K562 (cell line): ENCODE measurements at regions not wholly inside any gene's neighbourhood (a gene's known extent, or its start where the extent isn't known, plus 50 kb on each side); places are given as distances from the start of the nearest gene placed in this dataset.
"Not testable (repeated sequence)": the region's sequence is repeated elsewhere in the genome, so short reads cannot be mapped to it uniquely, and the experiment has no call there.

ENCODE experiments used
- ATAC-seq: fragments of 200-7000 bp; cut with Tn5 transposase; 3 replicates; pipeline ENCODE4 v1.9.1; 2020; ENCODE audit warnings: moderate library complexity
- BruUV-seq: library from RNA; stranded (reverse); fragments of 400-500 nt; replicated peaks from 2 replicates; lab custom pipeline; 2021; lab: Mats Ljungman, UMichigan
- CTCF ChIA-PET: fragments of 300-600 bp; formaldehyde crosslinking; extraction: SDS; loops from one replicate; lab custom pipeline; 2021; ENCODE audit warnings: low intra/inter-chr PET ratio; lab: Yijun Ruan, JAX
- POLR2A ChIA-PET: fragments of 300-600, 350-650 bp; sonication (Branson Sonifier 250); formaldehyde crosslinking; extraction: SDS; loops from one replicate; lab custom pipeline; 2021; ENCODE audit warnings: antibody characterized with exemption, inconsistent platforms; lab: Yijun Ruan, JAX
- DNase-seq, 4 experiments: peaks; one replicate each; pipeline versions ENCODE4 v3.0.0 to v3.0.0-alpha.2; 2011 to 2018; ENCODE audit warnings: low spot score in 3 of 4, mixed read lengths in 3 of 4; ENCODE audit errors: extremely low read depth in 1 of 4
- FAIRE-seq: peaks from 2 replicates; lab custom pipeline; 2011; peaks lifted over from hg19 to GRCh38; lab: Jason Lieb, UNC
- H2AFZ ChIP-seq: 2 replicates; pipeline ENCODE4 v1.6.0; 2011; ENCODE audit warnings: low read depth, low read length, control low read depth, inconsistent platforms
- H3K27ac ChIP-seq: fragments of 200-600 bp; 3 replicates; pipeline ENCODE4 v1.8.0; 2011; ENCODE audit warnings: low read depth, mild to moderate bottlenecking, control low read depth, inconsistent platforms, low read length, moderate library complexity, mixed read lengths; ENCODE audit errors: extremely low read depth
- H3K27me3 ChIP-seq, 2 experiments: fragments of 300-600 bp in 1 of 2; 2 replicates in 1 of 2; 3 replicates in 1 of 2; pipeline versions ENCODE4 v1.6.0 to v1.8.0; 2011; ENCODE audit warnings: inconsistent platforms in 2 of 2, low read length in 2 of 2, mild to moderate bottlenecking in 1 of 2, mixed read lengths in 1 of 2, moderate library complexity in 1 of 2; ENCODE audit not compliant: control insufficient read depth in 2 of 2, insufficient read depth in 2 of 2
- H3K36me3 ChIP-seq: fragments of 300-600 bp; 3 replicates; pipeline ENCODE4 v1.8.0; 2011; ENCODE audit warnings: mild to moderate bottlenecking, low read length, inconsistent platforms; ENCODE audit not compliant: control insufficient read depth, insufficient read depth
- H3K4me1 ChIP-seq, 2 experiments: fragments of 200-600 bp in 1 of 2; replicated peaks in 1 of 2; 2 replicates in 1 of 2; 3 replicates in 1 of 2; pipeline versions ENCODE4 v1.5.1 to v1.8.0; 2011; ENCODE audit warnings: inconsistent platforms in 2 of 2, low read length in 2 of 2, mild to moderate bottlenecking in 1 of 2, mixed read lengths in 1 of 2, moderate library complexity in 1 of 2; ENCODE audit not compliant: control insufficient read depth in 2 of 2, insufficient read depth in 2 of 2
- H3K4me2 ChIP-seq: 2 replicates; pipeline ENCODE4 v1.6.1; 2011; ENCODE audit warnings: low read length, control low read depth, inconsistent platforms, mixed read lengths; ENCODE audit not compliant: insufficient read depth
- H3K4me3 ChIP-seq: fragments of 200-600 bp; sonication (generic), shearing (Covaris generic); 2 replicates; pipeline ENCODE4 v1.5.1; 2016; ENCODE audit warnings: control low read depth, inconsistent platforms
- H3K79me2 ChIP-seq: fragments of 200-600 bp; 3 replicates; pipeline ENCODE4 v1.8.0; 2011; ENCODE audit warnings: low read length, inconsistent platforms; ENCODE audit not compliant: control insufficient read depth, insufficient read depth
- H3K9ac ChIP-seq, 2 experiments: 2 replicates each; pipeline versions ENCODE4 v1.6.0 to v1.6.1; 2011; ENCODE audit warnings: low read depth in 2 of 2, low read length in 2 of 2, control low read depth in 1 of 2, inconsistent platforms in 1 of 2, mild to moderate bottlenecking in 1 of 2, mixed read lengths in 1 of 2; ENCODE audit not compliant: insufficient read depth in 1 of 2
- H3K9me1 ChIP-seq: one replicate; pipeline ENCODE4 v1.6.0; 2011; ENCODE audit warnings: inconsistent platforms, mild to moderate bottlenecking, low read length, moderate library complexity; ENCODE audit not compliant: control insufficient read depth, insufficient read depth
- H3K9me3 ChIP-seq: replicated peaks from 2 replicates; pipeline ENCODE4 v1.5.1; 2011; ENCODE audit warnings: low read depth, low read length, inconsistent platforms; ENCODE audit not compliant: control insufficient read depth, insufficient read depth
- H4K20me1 ChIP-seq: replicated peaks from 2 replicates; pipeline ENCODE4 v1.6.1; 2011; ENCODE audit warnings: low read length, inconsistent platforms, mixed read lengths; ENCODE audit not compliant: control insufficient read depth, insufficient read depth
- BMI1 ChIP-seq: fragments of 150-350 bp; IDR thresholded peaks from 2 replicates; pipeline ENCODE4 v1.6.1; 2014; ENCODE audit warnings: low read length
- CC2D1A ChIP-seq: fragments of 450-650 bp; IDR thresholded peaks from 2 replicates; pipeline ENCODE4 v1.6.1; 2017; ENCODE audit warnings: mild to moderate bottlenecking
- CHAMP1 ChIP-seq: fragments of 450-650 bp; IDR thresholded peaks from 2 replicates; pipeline ENCODE4 v1.6.1; 2016; ENCODE audit warnings: mild to moderate bottlenecking
- HMGN3 ChIP-seq: IDR thresholded peaks from 2 replicates; pipeline ENCODE4 v1.6.1; 2011; ENCODE audit warnings: borderline replicate concordance, low read depth, mild to moderate bottlenecking, mixed read lengths, low read length; ENCODE audit not compliant: insufficient read length; ENCODE audit errors: extremely low read depth
- MITF ChIP-seq: IDR thresholded peaks from 2 replicates; pipeline ENCODE4 v1.6.1; 2014; ENCODE audit warnings: antibody characterized with exemption
- MYBL2 ChIP-seq, 2 experiments: fragments of 450-650 bp in 1 of 2; sonication (generic) in 1 of 2; formaldehyde crosslinking in 1 of 2; IDR thresholded peaks; 2 replicates each; pipeline versions ENCODE4 v1.6.1 to v1.8.1; 2017 to 2022; ENCODE audit warnings: borderline replicate concordance in 1 of 2, inconsistent platforms in 1 of 2, low read depth in 1 of 2, mild to moderate bottlenecking in 1 of 2, missing genetic modification reagents in 1 of 2, moderate library complexity in 1 of 2
- NFYB ChIP-seq: IDR thresholded peaks from 2 replicates; pipeline ENCODE4 v1.6.1; 2011; ENCODE audit warnings: mild to moderate bottlenecking, moderate library complexity; ENCODE audit not compliant: insufficient read length; ENCODE audit errors: extremely low read depth
- TOE1 ChIP-seq, 2 experiments: fragments of 450-650 bp in 1 of 2; sonication (generic) in 1 of 2; formaldehyde crosslinking in 1 of 2; IDR thresholded peaks; 2 replicates each; pipeline versions ENCODE4 v1.7.1 to v1.8.0; 2016 to 2022; ENCODE audit warnings: borderline replicate concordance in 2 of 2, mild to moderate bottlenecking in 2 of 2, antibody characterized with exemption in 1 of 2, inconsistent platforms in 1 of 2, low read depth in 1 of 2, missing genetic modification reagents in 1 of 2, moderate library complexity in 1 of 2
- ZNF316 ChIP-seq: fragments of 450-650 bp; IDR thresholded peaks from 2 replicates; pipeline ENCODE4 v1.6.1; 2016
- ZNF395 ChIP-seq: fragments of 200-800 bp; sonication (Bioruptor generic); IDR thresholded peaks from 2 replicates; pipeline ENCODE4 v1.6.1; 2017; ENCODE audit warnings: missing genetic modification characterization, missing compliant biosample characterization
- WGBS: fragments of 100-300 bp; shearing (Covaris generic); methylation state at CpG from one replicate; pipeline ENCODE4 v1.1.6; 2016; ENCODE audit warnings: low coverage, mixed read lengths; ENCODE audit not compliant: insufficient coverage; ENCODE audit errors: missing lambda C conversion rate; 5-methylcytosine and 5-hydroxymethylcytosine counted together
- in situ Hi-C: fragments of 300-500 bp; cut with MboI; formaldehyde crosslinking; loops from 4 replicates; pipeline ENCODE4 v1.15.0; 2018; ENCODE audit warnings: inconsistent platforms, mixed read lengths
- intact Hi-C: fragments of 100-400 bp; cut with micrococcal nuclease; formaldehyde crosslinking; loops from 2 replicates; pipeline ENCODE4 v1.14.2; 2022

GRCh38 chr3:178349218-178349596 is 187.0 kb upstream of the KCNMB2 start:
- 41% methylated on average over 4 of the region's 4 CpGs for WGBS
- BruUV-seq, H3K4me3 ChIP-seq, in situ Hi-C loops, H3K27me3 ChIP-seq, H3K9me3 ChIP-seq: not testable (repeated sequence)
- TF ChIP-seq ZNF316 (peak; percentile 53), CHAMP1 (peak; percentile 75; the same call in 1 of the 2 replicates), CC2D1A (peak; percentile 54; the same call in 1 of the 2 replicates), NFYB (peak; percentile 80)
- TF ChIP-seq, all 486 proteins: peak for 4; not testable (repeated sequence) for 482
- ATAC-seq, H3K4me1 ChIP-seq, H3K36me3 ChIP-seq, H3K79me2 ChIP-seq, H3K27ac ChIP-seq, CTCF ChIA-PET, H4K20me1 ChIP-seq, H3K9me1 ChIP-seq, POLR2A ChIA-PET, H3K9ac ChIP-seq, FAIRE-seq, H3K4me2 ChIP-seq, DNase-seq, intact Hi-C loops, H2AFZ ChIP-seq: not testable (repeated sequence)

GRCh38 chr3:178350763-178351162 is 185.5 kb upstream of the KCNMB2 start:
- Histone ChIP-seq H3K27me3 (no peaks in the 10 kb centered on the region), H3K4me3 (no peak overlapping the region), H3K4me2 (no peak overlapping the region), H3K79me2 (no peaks in the 10 kb centered on the region), H3K9me3 (no peaks in the 10 kb centered on the region; the same call in 1 of the 2 replicates), H2AFZ (no peak overlapping the region), H3K36me3 (no peaks in the 10 kb centered on the region), H3K9ac (no peak overlapping the region), H3K9me1 (no peaks in the 10 kb centered on the region), H4K20me1 (no peaks in the 10 kb centered on the region), H3K4me1 (no peaks in the 10 kb centered on the region), H3K27ac (no peak overlapping the region)
- ChIA-PET POLR2A (no interaction called here), CTCF (no interaction called here)
- no TSS peak for BruUV-seq
- FAIRE-seq (no peak), ATAC-seq (no peak), DNase-seq (no peak)
- in situ Hi-C loops (no loop called here), intact Hi-C loops (no loop called here)
- 18% methylated on average over 3 of the region's 3 CpGs for WGBS
- TF ChIP-seq HMGN3: no peak
- no peak for TF ChIP-seq MITF
- no peak for TF ChIP-seq MYBL2 (IDR thresholded peaks at IDR 0.05; ENCODE audit: low read depth)
- no peak for TF ChIP-seq MYBL2 (CRISPR knock-in tag; IDR thresholded peaks at IDR 0.05; ENCODE audit: borderline replicate concordance)
- TF ChIP-seq ZNF395 (CRISPR knock-in tag): no peak
- no peak for TF ChIP-seq BMI1
- no peak for TF ChIP-seq TOE1 (IDR thresholded peaks at IDR 0.05; ENCODE audit: borderline replicate concordance)
- no peak for TF ChIP-seq TOE1 (CRISPR knock-in tag; IDR thresholded peaks at IDR 0.05; ENCODE audit: borderline replicate concordance, low read depth)
